Upper lobe of left lung (tissue), 6 donors: ENCODE measurements at regions not wholly inside any gene's neighbourhood (a gene's known extent, or its start where the extent isn't known, plus 50 kb on each side); places are given as distances from the start of the nearest gene placed in this dataset.

Experiments
- ATAC-seq, 2 donors: fragments of 200-7000 bp; cut with Tn5 transposase; one replicate each; pipeline ENCODE4 v1.9.1; 2022; ENCODE audit warnings: mild to moderate bottlenecking in 2 of 2, moderate library complexity in 2 of 2; ENCODE audit not compliant: low FRiP score in 2 of 2
- DNase-seq, 2 donors: peaks; one replicate each; pipeline ENCODE4 v3.0.0-alpha.2; 2019 to 2020
- H3K27ac ChIP-seq, 4 donors: fragments of 200-600 bp; sonication (generic); one replicate each; pipeline ENCODE4 v1.5.1; 2016 to 2019
- H3K27me3 ChIP-seq, 4 donors: fragments of 200-600 bp; sonication (generic); one replicate each; pipeline ENCODE4 v1.5.1; 2017 to 2019
- H3K36me3 ChIP-seq, 4 donors: fragments of 200-600 bp; sonication (generic); one replicate each; pipeline ENCODE4 v1.5.1; 2016 to 2019
- H3K4me1 ChIP-seq, 4 donors: fragments of 200-600 bp; sonication (generic); one replicate each; pipeline ENCODE4 v1.5.1; 2018 to 2019
- H3K4me3 ChIP-seq, 4 donors: fragments of 200-600 bp; sonication (generic); one replicate each; pipeline ENCODE4 v1.5.1; 2017 to 2019; ENCODE audit warnings: mild to moderate bottlenecking in 2 of 4, moderate library complexity in 1 of 4
- H3K9me3 ChIP-seq, 4 donors: fragments of 200-600 bp; sonication (generic); one replicate each; pipeline ENCODE4 v1.5.1; 2018 to 2019
- CTCF ChIP-seq, 6 experiments: fragments of 450-650 bp in 4 of 6; fragments of 200-600 bp in 2 of 6; sonication (generic) in 2 of 6; IDR thresholded peaks; one replicate each; pipeline ENCODE4 v1.5.1; 2016 to 2019; ENCODE audit warnings: antibody characterized with exemption in 6 of 6
- EP300 ChIP-seq, 4 donors: sonication (generic); formaldehyde crosslinking; IDR thresholded peaks; one replicate each; pipeline ENCODE4 v1.5.1; 2017; ENCODE audit warnings: antibody characterized with exemption in 4 of 4, control low read depth in 2 of 4
- POLR2A ChIP-seq, 4 donors: fragments of 450-650 bp; IDR thresholded peaks; one replicate each; pipeline ENCODE4 v1.5.1; 2016 to 2017; ENCODE audit warnings: antibody characterized with exemption in 4 of 4, mild to moderate bottlenecking in 2 of 4
- POLR2AphosphoS5 ChIP-seq, 2 donors: sonication (generic); formaldehyde crosslinking; IDR thresholded peaks; one replicate each; pipeline ENCODE4 v1.5.1; 2017; ENCODE audit warnings: antibody characterized with exemption in 2 of 2
- WGBS, 2 donors: methylation state at CpG; one replicate each; pipeline ENCODE4 v1.1.5; 2017 to 2018; 5-methylcytosine and 5-hydroxymethylcytosine counted together
- donor health status: DM: no; HTN: no; CAD: no; lungs with moderate emphysema.
- donor health status: DM: no; HTN: yes; CAD: no; lungs with severe emphysema.

- no peaks in the 10 kb centered on the region for H3K27me3 ChIP-seq
Observed at GRCh38 chr6:97396880-97397279, 113.9 kb upstream of the MMS22L start.

GRCh38 chr6:97399208-97399607 lies 116.2 kb upstream of the MMS22L start:
- H3K27me3 ChIP-seq = no peaks in the 10 kb centered on the region
- no peaks in the 10 kb centered on the region for H3K36me3 ChIP-seq
- H3K4me3 ChIP-seq = no peak overlapping the region
- DNase-seq (no peak), ATAC-seq (no peak)
- H3K9me3 ChIP-seq = no peaks in the 10 kb centered on the region
- no peak for TF ChIP-seq POLR2A (IDR thresholded peaks at IDR 0.05)
- no peak for TF ChIP-seq CTCF (IDR thresholded peaks at IDR 0.05)
- 75 to 87% methylated on average over 2 of the region's 2 CpGs for WGBS, 2 donors
- H3K4me1 ChIP-seq = no peaks in the 10 kb centered on the region
- H3K27ac ChIP-seq = no peak overlapping the region

More at GRCh38 chr6:97396880-97397279, 113.9 kb upstream of the MMS22L start:
- H3K27ac ChIP-seq = no peak overlapping the region
- H3K36me3 ChIP-seq = no peaks in the 10 kb centered on the region
- no peak for DNase-seq
- TF ChIP-seq CTCF (IDR thresholded peaks at IDR 0.05) (no peak), EP300 (IDR thresholded peaks at IDR 0.05) (no peak), POLR2A (IDR thresholded peaks at IDR 0.05) (no peak), POLR2AphosphoS5 (IDR thresholded peaks at IDR 0.05) (no peak)
- H3K9me3 ChIP-seq = no peaks in the 10 kb centered on the region
- H3K4me3 ChIP-seq = no peak overlapping the region
- WGBS, 2 donors = 91 to 93% methylated on average over 4 of the region's 4 CpGs
- H3K4me1 ChIP-seq = no peaks in the 10 kb centered on the region
- no peak for ATAC-seq

DNA sequence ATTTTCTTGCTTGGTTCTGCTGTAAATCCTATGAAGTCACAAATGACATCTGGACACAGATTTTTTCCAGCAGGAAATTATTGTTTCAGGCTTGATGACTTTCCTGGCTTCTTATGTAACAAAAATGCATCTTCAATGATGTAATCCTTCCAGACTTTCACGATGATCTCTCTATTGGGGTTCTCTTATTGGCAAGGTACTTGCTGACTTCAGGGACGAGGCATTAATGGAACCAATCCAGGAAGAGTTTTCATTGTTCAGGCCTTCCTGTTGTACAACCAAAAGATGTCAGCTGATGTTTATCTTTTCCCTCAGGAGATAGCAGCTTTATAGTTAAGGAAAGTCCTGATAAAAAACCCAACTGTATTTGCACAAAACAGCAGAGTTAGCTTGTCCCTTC lies 118.5 kb upstream of the MMS22L start:
- no peak overlapping the region for H3K4me3 ChIP-seq
- no peak overlapping the region for H3K27ac ChIP-seq
- no peaks in the 10 kb centered on the region for H3K36me3 ChIP-seq
- no peaks in the 10 kb centered on the region for H3K27me3 ChIP-seq
- no peak for DNase-seq
- WGBS, 2 donors = 4 to 26% methylated on average over 2 of the region's 2 CpGs
- H3K4me1 ChIP-seq = no peaks in the 10 kb centered on the region
- TF ChIP-seq EP300 (IDR thresholded peaks at IDR 0.05) (no peak), POLR2AphosphoS5 (IDR thresholded peaks at IDR 0.05) (no peak), POLR2A (IDR thresholded peaks at IDR 0.05) (no peak), CTCF (IDR thresholded peaks at IDR 0.05) (no peak)
- peak in 1 of 2 donors; percentile 67 for ATAC-seq
- H3K9me3 ChIP-seq = no peaks in the 10 kb centered on the region

DNA sequence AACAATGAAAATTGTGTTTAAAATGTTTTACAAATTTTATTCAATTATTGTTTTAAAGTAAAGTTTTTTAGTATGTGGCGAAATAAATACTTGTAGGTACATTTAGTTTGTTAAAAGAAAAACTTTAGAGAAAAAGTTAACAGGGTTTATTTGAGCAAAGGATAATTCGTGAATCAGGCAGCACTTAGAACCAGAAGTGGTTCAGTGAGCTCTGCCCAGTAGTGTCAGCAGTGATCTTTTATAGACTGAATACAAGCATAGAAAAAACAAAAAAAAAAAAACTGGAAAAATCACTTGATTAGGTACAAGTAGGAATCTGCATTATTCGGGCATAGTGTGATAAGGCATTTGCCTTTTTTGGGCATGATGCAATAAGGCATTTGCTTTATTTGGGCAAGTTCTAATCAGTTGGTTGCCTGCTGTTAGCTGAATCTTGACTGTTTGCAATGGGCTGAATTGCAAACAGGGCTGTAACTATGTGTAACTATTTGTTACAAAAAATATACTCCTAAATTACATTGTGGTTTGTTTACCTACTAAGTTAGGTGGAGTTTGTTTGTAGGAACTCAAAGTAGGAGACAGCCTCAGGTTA lies 122.9 kb upstream of the MMS22L start:
- DNase-seq (no peak), ATAC-seq (no peak)
- H3K4me3 ChIP-seq = no peak overlapping the region
- H3K36me3 ChIP-seq = no peaks in the 10 kb centered on the region
- WGBS, 2 donors = 62 to 68% methylated on average over 3 of the region's 3 CpGs
- H3K9me3 ChIP-seq = no peaks in the 10 kb centered on the region
- no peaks in the 10 kb centered on the region for H3K27me3 ChIP-seq
- TF ChIP-seq POLR2AphosphoS5 (IDR thresholded peaks at IDR 0.05) (no peak), EP300 (IDR thresholded peaks at IDR 0.05) (no peak), POLR2A (IDR thresholded peaks at IDR 0.05) (no peak), CTCF (IDR thresholded peaks at IDR 0.05) (no peak)
- H3K27ac ChIP-seq = no peak overlapping the region
- H3K4me1 ChIP-seq = no peaks in the 10 kb centered on the region

- DNase-seq = no peak
- TF ChIP-seq POLR2AphosphoS5 (IDR thresholded peaks at IDR 0.05) (no peak), EP300 (IDR thresholded peaks at IDR 0.05) (no peak), POLR2A (IDR thresholded peaks at IDR 0.05) (no peak), CTCF (IDR thresholded peaks at IDR 0.05) (no peak)
- no peaks in the 10 kb centered on the region for H3K36me3 ChIP-seq
- no peaks in the 10 kb centered on the region for H3K27me3 ChIP-seq
- H3K27ac ChIP-seq = no peak overlapping the region
- H3K9me3 ChIP-seq = no peaks in the 10 kb centered on the region
- H3K4me1 ChIP-seq = no peaks in the 10 kb centered on the region
- H3K4me3 ChIP-seq = no peak overlapping the region
- no peak for ATAC-seq
- WGBS, 2 donors = 76 to 81% methylated on average over 1 of the region's 1 CpG
Observed at GRCh38 chr6:97406633-97407032, 123.6 kb upstream of the MMS22L start.
